Body of pancreas (tissue), 4 donors: ENCODE measurements at regions not wholly inside any gene's neighbourhood (a gene's known extent, or its start where the extent isn't known, plus 50 kb on each side); places are given as distances from the start of the nearest gene placed in this dataset.

ENCODE experiments used
- ATAC-seq: fragments of 150-250 bp; one replicate; pipeline ENCODE4 v1.9.1; 2016
- DNase-seq, 4 donors: peaks; one replicate each; pipeline ENCODE4 v3.0.0-alpha.2; 2019
- H3K27ac ChIP-seq, 4 donors: fragments of 200-600 bp; sonication (generic); 1 replicate in 3 of 4; 2 replicates in 1 of 4; pipeline versions ENCODE4 v1.5.1 to v1.6.1; 2016 to 2019; ENCODE audit warnings: mild to moderate bottlenecking in 1 of 4, mixed read lengths in 1 of 4, moderate library complexity in 1 of 4
- H3K27me3 ChIP-seq, 2 donors: fragments of 200-600 bp; sonication (generic); one replicate each; pipeline ENCODE4 v1.6.0; 2016; ENCODE audit warnings: mild to moderate bottlenecking in 1 of 2
- H3K36me3 ChIP-seq, 2 donors: fragments of 200-600 bp; sonication (generic); replicated peaks in 1 of 2; 2 replicates each; pipeline ENCODE4 v1.5.1; 2016; ENCODE audit warnings: low read depth in 2 of 2; ENCODE audit not compliant: insufficient read depth in 1 of 2
- H3K4me1 ChIP-seq: fragments of 200-600 bp; sonication (generic); one replicate; pipeline ENCODE4 v1.6.0; 2016
- H3K4me3 ChIP-seq, 2 donors: fragments of 200-600 bp; sonication (generic); 1 replicate in 1 of 2; 2 replicates in 1 of 2; pipeline ENCODE4 v1.5.1; 2016 to 2019
- H3K9me3 ChIP-seq, 3 donors: fragments of 200-600 bp; sonication (generic); 1 replicate in 2 of 3; 2 replicates in 1 of 3; pipeline ENCODE4 v1.5.1; 2016
- CTCF ChIP-seq, 7 experiments: fragments of 450-650 bp in 4 of 7; fragments of 200-600 bp in 3 of 7; sonication (generic) in 3 of 7; IDR thresholded peaks; one replicate each; pipeline ENCODE4 v1.5.1; 2016 to 2019; ENCODE audit warnings: antibody characterized with exemption in 7 of 7
- POLR2A ChIP-seq, 3 donors: fragments of 450-650 bp; IDR thresholded peaks; one replicate each; pipeline ENCODE4 v1.6.1; 2016; ENCODE audit warnings: antibody characterized with exemption in 3 of 3, mild to moderate bottlenecking in 2 of 3
- WGBS, 2 donors: methylation state at CpG; one replicate each; pipeline ENCODE4 v1.1.5; 2017; 5-methylcytosine and 5-hydroxymethylcytosine counted together
- intact Hi-C: fragments of 100-400 bp; cut with DNase I; formaldehyde crosslinking; loops from one replicate; pipeline ENCODE4 v1.15.1; 2023

DNA sequence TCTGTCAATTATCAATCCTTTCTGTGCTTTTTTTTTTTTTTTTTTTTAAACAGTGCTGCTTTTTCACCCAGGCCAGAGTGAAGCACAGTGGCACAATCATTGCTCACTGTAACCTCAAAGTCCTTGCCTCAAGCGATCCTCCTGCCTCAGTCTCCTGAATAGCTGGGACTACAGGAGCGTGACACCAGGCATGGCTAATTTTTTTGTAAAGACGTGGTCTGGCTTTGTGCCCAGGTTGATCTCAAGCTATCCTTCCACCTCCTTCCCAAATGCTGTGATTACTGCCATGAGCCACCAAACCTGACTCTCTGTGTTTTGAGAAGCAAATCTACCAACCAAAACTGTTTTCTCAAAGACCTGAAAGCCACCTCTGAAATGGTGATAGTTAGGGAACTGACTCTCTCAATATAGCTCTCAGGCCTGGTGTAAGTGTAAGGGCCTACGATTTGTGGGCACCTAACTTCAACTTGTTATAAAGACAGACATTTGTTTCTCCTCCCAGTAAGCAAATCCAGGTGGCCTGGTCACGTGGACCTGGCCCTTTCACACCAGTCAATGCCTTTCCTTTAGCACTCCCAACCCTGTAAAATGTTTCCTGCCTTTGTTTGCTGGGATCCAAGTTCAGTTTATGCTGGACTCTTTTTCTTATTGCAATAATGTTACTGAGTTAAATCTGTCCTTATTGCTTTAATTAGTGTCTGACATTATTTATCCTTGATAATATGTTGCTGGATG, 2015.9 kb downstream of the PCDH7 start:
- Histone ChIP-seq H3K27ac (no peak overlapping the region), H3K27me3 (no peaks in the 10 kb centered on the region), H3K9me3 (no peaks in the 10 kb centered on the region), H3K4me3 (no peak overlapping the region), H3K4me1 (no peaks in the 10 kb centered on the region), H3K36me3 (no peaks in the 10 kb centered on the region)
- intact Hi-C loops, result no loop called here
- TF ChIP-seq CTCF (IDR thresholded peaks at IDR 0.05), result no peak
- no peak for TF ChIP-seq POLR2A (IDR thresholded peaks at IDR 0.05)
- ATAC-seq (no peak), DNase-seq (no peak)
- 60 to 66% methylated on average over 5 of the region's 5 CpGs for WGBS, 2 donors

DNA sequence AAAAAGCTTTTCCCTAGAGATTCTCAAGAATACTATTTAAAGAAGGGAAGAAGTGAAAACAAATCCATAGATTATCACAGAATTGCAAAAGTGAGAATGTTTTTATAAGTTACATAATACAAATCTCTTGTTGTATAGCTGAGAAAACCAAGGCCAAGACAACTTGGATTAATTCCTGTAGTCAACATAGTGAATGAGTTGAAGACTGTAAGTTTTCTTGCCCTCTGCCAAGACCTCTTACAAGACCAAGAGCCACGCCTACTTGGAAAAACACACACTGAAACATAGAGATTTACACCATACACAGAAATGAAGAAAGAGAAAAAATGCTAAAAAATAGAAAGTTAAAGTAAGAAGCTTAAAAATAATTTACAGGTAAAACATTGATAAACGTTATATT, 2024.0 kb downstream of the PCDH7 start:
- 44 to 64% methylated on average over 2 of the region's 2 CpGs for WGBS, 2 donors
- no peaks in the 10 kb centered on the region for H3K27me3 ChIP-seq
- no peaks in the 10 kb centered on the region for H3K9me3 ChIP-seq
- no peaks in the 10 kb centered on the region for H3K36me3 ChIP-seq
- intact Hi-C loops, result no loop called here
- H3K4me1 ChIP-seq, result no peaks in the 10 kb centered on the region
- no peak for ATAC-seq
- no peak overlapping the region for H3K27ac ChIP-seq
- DNase-seq, result no peak
- no peak for TF ChIP-seq POLR2A (IDR thresholded peaks at IDR 0.05)
- TF ChIP-seq CTCF (IDR thresholded peaks at IDR 0.05), result no peak
- no peak overlapping the region for H3K4me3 ChIP-seq

GRCh38 chr4:32745351-32745750, 2025.2 kb downstream of the PCDH7 start:
- Histone ChIP-seq H3K27ac (no peak overlapping the region), H3K27me3 (no peaks in the 10 kb centered on the region), H3K9me3 (no peaks in the 10 kb centered on the region), H3K4me1 (no peaks in the 10 kb centered on the region), H3K36me3 (no peaks in the 10 kb centered on the region), H3K4me3 (no peak overlapping the region)
- no peak for TF ChIP-seq POLR2A (IDR thresholded peaks at IDR 0.05)
- TF ChIP-seq CTCF (IDR thresholded peaks at IDR 0.05), result no peak
- intact Hi-C loops, result no loop called here
- no peak for ATAC-seq
- DNase-seq, result no peak
- 77 to 79% methylated on average over 1 of the region's 1 CpG for WGBS, 2 donors

GRCh38 chr4:32748061-32748460, 2027.9 kb downstream of the PCDH7 start:
- no peaks in the 10 kb centered on the region for H3K9me3 ChIP-seq
- WGBS, 2 donors, result 83 to 87% methylated on average over 13 of the region's 13 CpGs
- TF ChIP-seq CTCF (IDR thresholded peaks at IDR 0.05), result no peak
- no peak for TF ChIP-seq POLR2A (IDR thresholded peaks at IDR 0.05)
- ATAC-seq (no peak), DNase-seq (no peak)
- H3K27me3 ChIP-seq, result no peaks in the 10 kb centered on the region
- H3K4me1 ChIP-seq, result no peaks in the 10 kb centered on the region
- H3K4me3 ChIP-seq, result no peak overlapping the region
- H3K27ac ChIP-seq, result no peak overlapping the region
- H3K36me3 ChIP-seq, result no peaks in the 10 kb centered on the region
- intact Hi-C loops, result no loop called here

DNA sequence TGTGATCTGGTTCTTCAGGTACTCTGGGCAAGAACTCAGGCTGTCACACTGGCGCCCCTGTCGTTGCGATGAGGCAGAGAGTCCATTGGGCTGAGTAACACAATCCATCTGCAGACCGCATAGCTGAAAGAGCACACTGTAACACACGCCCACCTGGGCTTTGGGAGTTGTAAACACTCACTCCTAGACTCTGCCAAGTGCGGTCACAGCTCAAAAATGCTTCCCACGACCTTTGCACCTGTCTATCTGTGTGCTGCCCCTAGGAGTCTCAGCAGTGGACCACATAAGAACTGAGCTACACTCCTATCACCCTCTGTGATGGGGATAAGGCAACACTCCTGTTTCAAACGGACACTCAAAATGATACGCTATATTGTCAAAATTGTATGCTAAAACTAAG, 2028.3 kb downstream of the PCDH7 start:
- Histone ChIP-seq H3K4me3 (no peak overlapping the region), H3K4me1 (no peaks in the 10 kb centered on the region), H3K9me3 (no peaks in the 10 kb centered on the region), H3K27me3 (no peaks in the 10 kb centered on the region), H3K27ac (no peak overlapping the region), H3K36me3 (no peaks in the 10 kb centered on the region)
- WGBS, 2 donors, result 60 to 69% methylated on average over 9 of the region's 9 CpGs
- ATAC-seq, result no peak
- intact Hi-C loops, result no loop called here
- TF ChIP-seq CTCF (IDR thresholded peaks at IDR 0.05), result no peak
- TF ChIP-seq POLR2A (IDR thresholded peaks at IDR 0.05), result no peak
- DNase-seq, result no peak
